Activated T-cell treated with anti-CD3 and anti-CD28 coated beads, Interleukin-2, amount 50 U/mL, for 72 hours (primary cell): ENCODE measurements at regions not wholly inside any gene's neighbourhood (a gene's known extent, or its start where the extent isn't known, plus 50 kb on each side); places are given as distances from the start of the nearest gene placed in this dataset.
"Not testable (repeated sequence)": the region's sequence is repeated elsewhere in the genome, so short reads cannot be mapped to it uniquely, and the experiment has no call there.

ENCODE experiments used
- ATAC-seq, 2 donors: fragments of 150-1000 bp; cut with Tn5 transposase; replicated peaks in 1 of 2; 2 replicates each; pipeline ENCODE4 v1.10.0; 2021; ENCODE audit warnings: moderate library complexity in 2 of 2, mild to moderate bottlenecking in 1 of 2
- DNase-seq, 2 donors: peaks; one replicate each; pipeline ENCODE4 v3.0.0; 2021 to 2022; ENCODE audit warnings: mixed read lengths in 1 of 2
- H3K27ac Mint-ChIP-seq: one replicate; pipeline ENCODE4 v1.8.0; 2022; ENCODE audit warnings: mild to moderate bottlenecking, moderate library complexity, mixed read lengths
- H3K27me3 Mint-ChIP-seq: one replicate; pipeline ENCODE4 v1.8.0; 2022; ENCODE audit warnings: low read depth, mixed read lengths
- H3K36me3 Mint-ChIP-seq, 2 donors: one replicate each; pipeline ENCODE4 v1.8.0; 2022; ENCODE audit warnings: mixed read lengths in 2 of 2, mild to moderate bottlenecking in 1 of 2; ENCODE audit not compliant: insufficient read depth in 2 of 2
- H3K4me1 Mint-ChIP-seq: one replicate; pipeline ENCODE4 v1.8.0; 2022; ENCODE audit warnings: low read depth, mixed read lengths
- H3K4me3 Mint-ChIP-seq, 2 donors: one replicate each; pipeline ENCODE4 v1.8.0; 2022; ENCODE audit warnings: mild to moderate bottlenecking in 2 of 2, mixed read lengths in 2 of 2, moderate library complexity in 2 of 2
- H3K9me3 Mint-ChIP-seq, 2 donors: one replicate each; pipeline ENCODE4 v1.8.0; 2022; ENCODE audit warnings: mixed read lengths in 2 of 2

- ATAC-seq = no peak
- Mint-ChIP-seq H3K27me3 (no peaks in the 10 kb centered on the region), H3K27ac (no peak overlapping the region), H3K9me3 (peaks cover 3 to 4% of the 10 kb centered on the region in 2 donors), H3K36me3 (no peaks in the 10 kb centered on the region), H3K4me1 (no peaks in the 10 kb centered on the region), H3K4me3 (no peak overlapping the region)
- DNase-seq = no peak
Observed at GRCh38 chr13:86606264-86606663, 807.0 kb upstream of the SLITRK6 start.

DNA sequence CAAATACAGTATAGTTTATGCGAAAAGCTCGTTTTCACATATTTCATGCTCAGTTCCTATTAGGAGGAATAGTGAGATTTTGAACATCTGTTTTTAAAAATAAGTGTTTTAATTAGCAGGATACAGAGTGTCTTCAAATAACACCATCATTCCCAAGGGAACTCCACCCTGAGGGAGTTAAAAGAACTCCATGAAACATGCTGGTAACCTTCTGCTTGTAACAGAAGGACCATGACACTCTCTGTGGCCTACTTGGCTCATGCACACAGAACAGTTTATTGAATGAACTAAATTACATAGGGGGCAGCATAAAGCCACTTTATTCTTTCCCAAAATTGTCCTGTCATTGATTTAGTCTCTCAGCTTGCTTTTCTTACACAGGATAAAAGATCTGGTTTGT, 809.5 kb upstream of the SLITRK6 start:
- Mint-ChIP-seq H3K36me3 (no peaks in the 10 kb centered on the region), H3K4me1 (no peaks in the 10 kb centered on the region), H3K9me3 (peaks cover 4 to 8% of the 10 kb centered on the region in 2 donors), H3K27me3 (no peaks in the 10 kb centered on the region), H3K4me3 (no peak overlapping the region), H3K27ac (no peak overlapping the region)
- DNase-seq = no peak
- ATAC-seq = no peak

- Mint-ChIP-seq H3K9me3 (peaks cover 2 to 8% of the 10 kb centered on the region in 2 donors), H3K27ac (no peak overlapping the region), H3K36me3 (no peaks in the 10 kb centered on the region), H3K4me1 (no peaks in the 10 kb centered on the region), H3K27me3 (no peaks in the 10 kb centered on the region), H3K4me3 (no peak overlapping the region)
- no peak for DNase-seq
- no peak for ATAC-seq
Observed at GRCh38 chr13:86633346-86633745, 834.1 kb upstream of the SLITRK6 start.

- not testable (repeated sequence) for H3K9me3 Mint-ChIP-seq, H3K4me3 Mint-ChIP-seq, H3K4me1 Mint-ChIP-seq, ATAC-seq, H3K36me3 Mint-ChIP-seq, H3K27ac Mint-ChIP-seq, DNase-seq, H3K27me3 Mint-ChIP-seq
Observed at GRCh38 chr13:86651171-86651570, 852.0 kb upstream of the SLITRK6 start.

DNA sequence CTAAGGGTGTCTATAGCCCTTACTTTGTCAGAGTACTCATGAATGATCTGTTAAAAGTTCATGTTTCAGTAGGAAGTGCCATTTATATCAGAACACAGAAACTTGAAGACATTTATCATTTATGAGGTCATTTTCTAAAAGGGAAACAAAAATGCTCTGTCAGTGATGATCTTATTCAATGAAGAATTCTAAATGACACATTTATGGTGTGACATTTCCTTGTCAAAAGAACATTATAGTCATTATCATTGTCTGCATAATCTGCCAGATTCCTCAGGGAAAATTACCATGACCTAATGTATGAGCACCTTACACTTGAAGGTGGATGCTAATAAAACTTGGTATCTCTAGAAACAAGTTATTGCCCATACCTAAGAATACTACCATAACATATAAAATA, 853.8 kb upstream of the SLITRK6 start:
- H3K27me3 Mint-ChIP-seq = no peaks in the 10 kb centered on the region
- peaks cover 2% of the 10 kb centered on the region in 2 donors for H3K36me3 Mint-ChIP-seq
- no peak for ATAC-seq
- no peak for DNase-seq
- peaks cover 4% of the 10 kb centered on the region in 2 donors for H3K9me3 Mint-ChIP-seq
- H3K4me1 Mint-ChIP-seq = no peaks in the 10 kb centered on the region
- H3K4me3 Mint-ChIP-seq = no peak overlapping the region
- H3K27ac Mint-ChIP-seq = no peak overlapping the region

DNA sequence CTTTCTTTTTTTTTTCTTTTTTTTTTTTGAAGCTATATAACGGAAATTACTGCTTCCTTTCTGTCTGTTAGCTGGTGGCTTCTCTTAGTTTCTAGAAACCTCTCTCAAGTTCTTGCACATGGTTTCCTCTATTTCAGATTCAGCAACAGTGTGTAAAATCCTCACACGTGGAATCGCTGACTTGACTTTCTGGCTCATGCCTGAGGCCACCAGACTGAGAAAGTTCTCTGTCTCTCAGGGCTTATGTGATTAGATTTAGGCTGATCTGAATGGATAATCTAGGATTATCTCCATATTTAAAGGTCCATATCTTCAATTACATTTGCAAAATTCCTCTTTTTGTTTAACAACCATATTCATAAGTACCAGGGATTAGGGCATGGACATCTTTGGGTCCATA, 856.3 kb upstream of the SLITRK6 start:
- no peak for DNase-seq
- Mint-ChIP-seq H3K4me1 (no peaks in the 10 kb centered on the region), H3K27ac (no peak overlapping the region), H3K9me3 (peaks cover 3 to 10% of the 10 kb centered on the region in 2 donors), H3K4me3 (no peak overlapping the region), H3K36me3 (no peaks in the 10 kb centered on the region), H3K27me3 (no peaks in the 10 kb centered on the region)
- ATAC-seq = no peak

- peaks cover 10 to 16% of the 10 kb centered on the region in 2 donors for H3K9me3 Mint-ChIP-seq
- ATAC-seq (no peak), DNase-seq (no peak)
- no peaks in the 10 kb centered on the region for H3K27me3 Mint-ChIP-seq
- H3K27ac Mint-ChIP-seq = no peak overlapping the region
- no peaks in the 10 kb centered on the region for H3K36me3 Mint-ChIP-seq
- H3K4me1 Mint-ChIP-seq = no peaks in the 10 kb centered on the region
- H3K4me3 Mint-ChIP-seq = no peak overlapping the region
Observed at GRCh38 chr13:86660090-86660489, 860.9 kb upstream of the SLITRK6 start.

DNA sequence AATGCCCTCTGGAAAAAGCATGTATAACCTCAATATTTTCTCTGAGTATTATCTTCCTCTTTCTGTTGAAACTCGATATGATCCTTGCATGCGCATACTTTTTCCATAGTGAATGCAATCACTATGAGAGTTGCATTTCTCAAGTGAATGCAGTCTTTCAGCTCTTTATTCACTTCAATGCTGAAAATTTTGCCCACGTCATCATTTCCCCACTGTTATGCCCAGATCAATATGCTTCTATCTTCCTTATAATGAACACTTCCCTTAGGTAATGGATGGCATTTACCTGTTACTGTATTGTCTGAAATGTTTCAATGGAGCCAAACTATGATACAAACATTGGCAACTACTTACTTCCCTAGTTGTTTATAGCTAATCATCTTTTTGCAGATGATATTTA, 866.6 kb upstream of the SLITRK6 start:
- ATAC-seq (no peak), DNase-seq (no peak)
- H3K4me1 Mint-ChIP-seq = no peaks in the 10 kb centered on the region
- H3K4me3 Mint-ChIP-seq = no peak overlapping the region
- H3K27me3 Mint-ChIP-seq = no peaks in the 10 kb centered on the region
- H3K36me3 Mint-ChIP-seq = no peaks in the 10 kb centered on the region
- peaks cover 9 to 24% of the 10 kb centered on the region in 2 donors for H3K9me3 Mint-ChIP-seq
- no peak overlapping the region for H3K27ac Mint-ChIP-seq

DNA sequence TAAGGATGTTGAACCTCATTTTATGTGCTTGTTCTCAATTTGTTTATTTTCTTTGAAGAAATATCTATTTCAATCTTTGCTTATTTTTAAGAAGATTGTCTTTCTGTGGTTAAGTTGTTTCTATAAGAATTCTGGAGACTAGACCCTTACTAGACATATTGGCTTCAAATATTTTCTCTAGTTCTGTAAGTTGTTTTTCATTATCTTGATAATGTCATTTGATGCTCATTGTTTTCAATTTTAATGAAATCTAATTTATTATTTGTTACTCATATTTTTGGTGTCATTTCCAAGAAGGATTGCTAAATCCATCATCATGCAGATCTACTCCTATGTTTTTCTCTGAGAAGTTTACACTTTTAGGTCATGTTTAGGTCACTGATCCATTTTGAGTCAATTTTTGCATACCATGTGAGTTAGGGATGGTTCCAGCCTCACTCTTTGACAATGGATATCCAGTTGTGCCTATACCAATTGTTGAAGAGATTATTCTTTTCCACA, 874.8 kb upstream of the SLITRK6 start:
- no peaks in the 10 kb centered on the region for H3K36me3 Mint-ChIP-seq
- DNase-seq (no peak), ATAC-seq (no peak)
- no peak overlapping the region for H3K27ac Mint-ChIP-seq
- H3K4me1 Mint-ChIP-seq = no peaks in the 10 kb centered on the region
- H3K9me3 Mint-ChIP-seq = peaks cover 2 to 5% of the 10 kb centered on the region in 2 donors
- no peaks in the 10 kb centered on the region for H3K27me3 Mint-ChIP-seq
- H3K4me3 Mint-ChIP-seq = no peak overlapping the region

DNA sequence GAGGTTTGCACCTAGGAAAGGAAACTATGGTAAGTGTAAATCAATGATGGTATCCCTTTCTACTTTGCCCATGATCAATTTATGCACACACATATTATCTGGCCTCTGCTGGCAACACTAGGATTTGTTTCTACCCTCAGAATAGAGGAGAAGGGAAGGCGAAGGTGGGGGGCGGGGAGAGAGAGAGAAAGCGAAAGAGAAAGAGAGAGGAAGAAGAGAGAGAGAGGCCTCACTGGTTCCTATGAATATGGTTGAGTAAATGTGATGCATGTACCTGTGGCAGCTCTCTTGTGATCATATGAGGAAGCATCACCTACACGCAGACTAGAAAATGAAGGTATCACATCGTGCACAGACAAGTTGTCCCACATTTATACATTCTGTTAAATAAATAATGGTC, 882.0 kb upstream of the SLITRK6 start:
- Mint-ChIP-seq H3K9me3 (peaks cover 6% of the 10 kb centered on the region in 2 donors), H3K4me1 (no peaks in the 10 kb centered on the region), H3K36me3 (peaks cover 0 to 4% of the 10 kb centered on the region in 2 donors), H3K27me3 (no peaks in the 10 kb centered on the region), H3K27ac (no peak overlapping the region), H3K4me3 (no peak overlapping the region)
- ATAC-seq (no peak), DNase-seq (no peak)

GRCh38 chr13:86684402-86684801, 885.2 kb upstream of the SLITRK6 start:
- Mint-ChIP-seq H3K4me3 (no peak overlapping the region), H3K9me3 (peaks cover 6% of the 10 kb centered on the region in 2 donors)

GRCh38 chr13:86689911-86690310, 890.7 kb upstream of the SLITRK6 start:
- H3K27ac Mint-ChIP-seq = no peak overlapping the region
- H3K36me3 Mint-ChIP-seq = no peaks in the 10 kb centered on the region
- no peak for DNase-seq
- H3K4me1 Mint-ChIP-seq = no peaks in the 10 kb centered on the region
- no peaks in the 10 kb centered on the region for H3K27me3 Mint-ChIP-seq
- H3K9me3 Mint-ChIP-seq = peaks cover 2 to 11% of the 10 kb centered on the region in 2 donors
- H3K4me3 Mint-ChIP-seq = no peak overlapping the region
- no peak for ATAC-seq

More at GRCh38 chr13:86684402-86684801, 885.2 kb upstream of the SLITRK6 start:
- H3K27me3 Mint-ChIP-seq = no peaks in the 10 kb centered on the region
- H3K27ac Mint-ChIP-seq = no peak overlapping the region
- no peak for ATAC-seq
- DNase-seq = no peak
- H3K36me3 Mint-ChIP-seq = peaks cover 0 to 4% of the 10 kb centered on the region in 2 donors
- no peaks in the 10 kb centered on the region for H3K4me1 Mint-ChIP-seq

- Mint-ChIP-seq H3K27ac (no peak overlapping the region), H3K36me3 (peaks cover 0 to 2% of the 10 kb centered on the region in 2 donors), H3K27me3 (no peaks in the 10 kb centered on the region), H3K9me3 (peaks cover 7 to 16% of the 10 kb centered on the region in 2 donors), H3K4me1 (no peaks in the 10 kb centered on the region), H3K4me3 (no peak overlapping the region)
- ATAC-seq (no peak), DNase-seq (no peak)
Observed at GRCh38 chr13:86692291-86692690, 893.1 kb upstream of the SLITRK6 start.

DNA sequence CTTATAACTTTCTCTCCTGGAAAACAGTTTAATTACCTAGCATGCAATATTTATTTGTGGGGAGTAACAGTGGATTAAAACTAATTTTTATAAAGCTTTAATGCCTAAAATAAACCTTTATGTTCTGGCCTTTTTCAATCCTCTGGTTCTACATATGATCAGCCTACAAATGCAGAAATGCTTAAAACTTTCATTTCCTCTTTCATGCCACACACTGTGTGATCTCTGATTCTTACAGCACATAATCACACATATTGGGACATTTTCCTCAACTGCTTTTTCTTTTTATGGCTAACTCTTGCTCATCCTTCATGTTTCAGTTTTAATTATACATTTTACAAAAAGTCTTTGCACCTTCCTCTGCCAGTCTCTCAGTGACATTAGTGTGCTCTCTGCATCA, 910.8 kb upstream of the SLITRK6 start:
- Mint-ChIP-seq H3K4me3 (no peak overlapping the region), H3K4me1 (no peaks in the 10 kb centered on the region), H3K9me3 (peaks cover 3 to 5% of the 10 kb centered on the region in 2 donors), H3K27ac (no peak overlapping the region), H3K27me3 (no peaks in the 10 kb centered on the region), H3K36me3 (no peaks in the 10 kb centered on the region)
- ATAC-seq (no peak), DNase-seq (no peak)
